SH-SY5Y (cell line): ENCODE measurements at regions not wholly inside any gene's neighbourhood (a gene's known extent, or its start where the extent isn't known, plus 50 kb on each side); places are given as distances from the start of the nearest gene placed in this dataset.

Experiments used
- GATA2 ChIP-seq: IDR thresholded peaks from 2 replicates; pipeline ENCODE4 v1.6.1; 2011; ENCODE audit warnings: mild to moderate bottlenecking, low read depth, low read length
- GATA3 ChIP-seq: IDR thresholded peaks from 2 replicates; pipeline ENCODE4 v1.6.1; 2011; ENCODE audit warnings: low read depth, mild to moderate bottlenecking, low read length, moderate library complexity

DNA sequence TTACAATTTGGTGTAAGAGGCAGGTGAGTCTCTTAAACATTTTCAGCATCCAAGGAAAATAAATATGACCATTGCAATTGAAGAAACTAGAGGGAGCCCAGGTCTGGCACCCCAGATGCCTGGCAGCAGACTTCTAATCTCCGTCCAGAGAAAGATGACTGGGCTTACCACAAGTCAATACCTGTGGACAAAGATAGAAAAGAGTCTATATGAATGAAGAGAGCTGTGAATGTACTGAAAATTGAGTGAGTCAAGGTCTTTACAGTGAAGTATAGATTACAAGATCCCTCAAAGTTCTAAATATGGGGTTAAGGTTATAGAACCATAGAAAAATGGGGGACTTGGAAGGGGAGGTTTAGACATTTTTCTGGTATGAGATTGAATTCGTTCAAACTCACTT lies 827.4 kb upstream of the NR2F2 start:
- TF ChIP-seq GATA3 (no peak), GATA2 (no peak)
